ENCODE measurements at regions not wholly inside any gene's neighbourhood (a gene's known extent, or its start where the extent isn't known, plus 50 kb on each side); places are given as distances from the start of the nearest gene placed in this dataset.

DNA sequence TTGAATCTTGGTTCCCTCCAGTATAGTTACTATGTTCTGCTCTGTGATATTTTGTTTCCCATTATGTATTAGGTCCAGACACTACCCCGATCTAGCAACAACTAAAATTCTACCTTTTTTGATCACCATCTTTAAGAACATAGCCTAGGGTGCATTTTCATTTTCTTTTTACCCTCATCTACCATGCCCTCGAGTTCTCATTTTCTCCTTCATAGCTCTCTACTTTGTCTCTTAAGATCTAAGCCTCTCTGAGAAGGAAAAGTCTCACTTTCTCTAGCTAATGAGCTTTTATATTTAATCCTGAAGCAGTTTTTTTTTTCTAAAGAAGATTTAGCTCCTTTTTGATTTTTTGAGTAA lies 1089.4 kb upstream of the SLC39A10 start:
- TF ChIP-seq, protein P1, sequence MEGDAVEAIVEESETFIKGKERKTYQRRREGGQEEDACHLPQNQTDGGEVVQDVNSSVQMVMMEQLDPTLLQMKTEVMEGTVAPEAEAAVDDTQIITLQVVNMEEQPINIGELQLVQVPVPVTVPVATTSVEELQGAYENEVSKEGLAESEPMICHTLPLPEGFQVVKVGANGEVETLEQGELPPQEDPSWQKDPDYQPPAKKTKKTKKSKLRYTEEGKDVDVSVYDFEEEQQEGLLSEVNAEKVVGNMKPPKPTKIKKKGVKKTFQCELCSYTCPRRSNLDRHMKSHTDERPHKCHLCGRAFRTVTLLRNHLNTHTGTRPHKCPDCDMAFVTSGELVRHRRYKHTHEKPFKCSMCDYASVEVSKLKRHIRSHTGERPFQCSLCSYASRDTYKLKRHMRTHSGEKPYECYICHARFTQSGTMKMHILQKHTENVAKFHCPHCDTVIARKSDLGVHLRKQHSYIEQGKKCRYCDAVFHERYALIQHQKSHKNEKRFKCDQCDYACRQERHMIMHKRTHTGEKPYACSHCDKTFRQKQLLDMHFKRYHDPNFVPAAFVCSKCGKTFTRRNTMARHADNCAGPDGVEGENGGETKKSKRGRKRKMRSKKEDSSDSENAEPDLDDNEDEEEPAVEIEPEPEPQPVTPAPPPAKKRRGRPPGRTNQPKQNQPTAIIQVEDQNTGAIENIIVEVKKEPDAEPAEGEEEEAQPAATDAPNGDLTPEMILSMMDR (conservative IDR thresholded peaks at IDR 0.05; ENCODE audit: low read length): no peak
- TF ChIP-seq EZH2phosphoT487 (IDR thresholded peaks at IDR 0.05; ENCODE audit: borderline replicate concordance): no peak
